Heart left ventricle (tissue), 16 donors: ENCODE measurements at regions not wholly inside any gene's neighbourhood (a gene's known extent, or its start where the extent isn't known, plus 50 kb on each side); places are given as distances from the start of the nearest gene placed in this dataset.

Experiments used
- ATAC-seq, 4 donors: fragments of 200-7000 bp; cut with Tn5 transposase; one replicate each; pipeline ENCODE4 v1.9.1; 2020 to 2022; ENCODE audit warnings: moderate library complexity in 4 of 4, mild to moderate bottlenecking in 3 of 4, moderate number of reproducible peaks in 1 of 4
- DNase-seq, 5 donors: peaks; one replicate each; pipeline ENCODE4 v3.0.0-alpha.2; 2020
- H3K27ac ChIP-seq, 12 donors: fragments of 200-600 bp; sonication (generic) in 4 of 12; one replicate each; pipeline versions ENCODE4 v1.5.0 to v1.8.0; 2016 to 2022; ENCODE audit warnings: mild to moderate bottlenecking in 2 of 12
- H3K27me3 ChIP-seq, 9 donors: fragments of 200-600 bp; sonication (generic) in 2 of 9; one replicate each; pipeline versions ENCODE4 v1.5.1 to v1.8.0; 2016 to 2022; ENCODE audit warnings: mild to moderate bottlenecking in 3 of 9
- H3K36me3 ChIP-seq, 9 donors: fragments of 200-600 bp; sonication (generic) in 2 of 9; one replicate each; pipeline versions ENCODE4 v1.5.0 to v1.8.0; 2018 to 2022; ENCODE audit warnings: mild to moderate bottlenecking in 2 of 9
- H3K4me1 ChIP-seq, 12 donors: fragments of 200-600 bp; sonication (generic) in 4 of 12; one replicate each; pipeline versions ENCODE4 v1.5.0 to v1.8.0; 2016 to 2022; ENCODE audit warnings: mild to moderate bottlenecking in 3 of 12
- H3K4me3 ChIP-seq, 12 donors: fragments of 200-600 bp; sonication (generic) in 4 of 12; one replicate each; pipeline versions ENCODE4 v1.5.0 to v1.8.0; 2017 to 2022; ENCODE audit warnings: mild to moderate bottlenecking in 9 of 12, moderate library complexity in 4 of 12
- H3K9me3 ChIP-seq, 12 donors: fragments of 200-600 bp; sonication (generic) in 4 of 12; one replicate each; pipeline versions ENCODE4 v1.5.0 to v1.8.0; 2016 to 2022; ENCODE audit warnings: mild to moderate bottlenecking in 1 of 12
- CTCF ChIP-seq, 12 donors: fragments of 200-600 bp; sonication (generic) in 4 of 12; IDR thresholded peaks; one replicate each; pipeline versions ENCODE4 v1.5.0 to v1.8.0; 2018 to 2022; ENCODE audit warnings: antibody characterized with exemption in 12 of 12, mild to moderate bottlenecking in 5 of 12
- POLR2A ChIP-seq, 2 donors: fragments of 450-650 bp; IDR thresholded peaks; one replicate each; pipeline ENCODE4 v1.6.1; 2017; ENCODE audit warnings: antibody characterized with exemption in 2 of 2, mild to moderate bottlenecking in 2 of 2, moderate library complexity in 2 of 2
- WGBS, 4 donors: extraction: QIAGEN DNeasy Blood & Tissue Kit in 2 of 4; methylation state at CpG; one replicate each; pipeline versions ENCODE4 v1.1.5 to v1.1.7; 2013 to 2018; 5-methylcytosine and 5-hydroxymethylcytosine counted together
- intact Hi-C, 10 donors: fragments of 100-400 bp; cut with DNase I; formaldehyde crosslinking; loops; one replicate each; pipeline versions ENCODE4 v1.11.1 to v1.14.2; 2022
- donor health status: ischemic (EF 13 %, LVEDD 7.1; RV severe dilation, severe dysfunction).
- donor health status: healthy with polysubstance abuse.
- donor health status: DM: no; HTN: yes; CAD: no.
- donor health status: DM: no; HTN: no; CAD: no.
- donor health status: ischemic (EF 25% LVEDD 6.9; RV normal size, moderate dysfunction).
- donor health status: ischemic (EF 25% LVEDD 5.7; RV mildly dilated, moderate dysfunction).
- donor health status: healthy.
- donor health status: DM: yes; HTN: yes; CAD: no.
- donor health status: ischemic (EF 35%, LVEDD 5.7; RV mildly dilated, moderate dysfunction).
- donor health status: nonischemic (EF 11% LVEDD 7.7; RV severe dilation, severe dysfunction).
- donor health status: DM: yes; HTN: yes; CAD: no.
- donor health status: PGD.
- donor health status: ischemic (EF 29% LVEDD 5.4; RV normal size, mild dysfunction).
- donor health status: nonischemic (EF 23%, LVEDD 6.1; RV moderate dilation, normal function).

- peaks cover 0 to 13% (median 0%) of the 10 kb centered on the region in 12 donors for H3K4me1 ChIP-seq
- WGBS, 4 donors: 52 to 59% (median 56%) methylated on average over 2 of the region's 2 CpGs
- intact Hi-C loops: no loop called here
Measured at GRCh38 chr3:79542-79941, 117.0 kb upstream of the CHL1 start.

GRCh38 chr3:82508-82907, 114.1 kb upstream of the CHL1 start:
- Histone ChIP-seq H3K4me3 (no peak overlapping the region), H3K36me3 (no peaks in the 10 kb centered on the region), H3K27ac (no peak overlapping the region), H3K27me3 (no peaks in the 10 kb centered on the region), H3K9me3 (peaks cover 0 to 11% (median 0%) of the 10 kb centered on the region in 12 donors), H3K4me1 (peaks cover 0 to 4% (median 0%) of the 10 kb centered on the region in 12 donors)
- no peak for TF ChIP-seq POLR2A (IDR thresholded peaks at IDR 0.05)
- intact Hi-C loops: no loop called here
- ATAC-seq (no peak), DNase-seq (no peak)
- 47 to 63% (median 59%) methylated on average over 2 of the region's 2 CpGs for WGBS, 4 donors

More at GRCh38 chr3:79542-79941, 117.0 kb upstream of the CHL1 start:
- H3K9me3 ChIP-seq: peaks cover 0 to 11% (median 0%) of the 10 kb centered on the region in 12 donors
- H3K27me3 ChIP-seq: no peaks in the 10 kb centered on the region
- no peak for ATAC-seq
- no peak overlapping the region for H3K4me3 ChIP-seq
- H3K36me3 ChIP-seq: no peaks in the 10 kb centered on the region
- DNase-seq: no peak
- H3K27ac ChIP-seq: no peak overlapping the region
- no peak for TF ChIP-seq POLR2A (IDR thresholded peaks at IDR 0.05)
- no peak for TF ChIP-seq CTCF (IDR thresholded peaks at IDR 0.05)

GRCh38 chr3:83096-83495, 113.5 kb upstream of the CHL1 start:
- H3K9me3 ChIP-seq: peaks cover 0 to 11% (median 0%) of the 10 kb centered on the region in 12 donors
- intact Hi-C loops: no loop called here
- H3K27ac ChIP-seq: no peak overlapping the region
- ATAC-seq: no peak
- H3K36me3 ChIP-seq: no peaks in the 10 kb centered on the region
- WGBS, 4 donors: 84 to 91% (median 88%) methylated on average over 2 of the region's 2 CpGs
- H3K27me3 ChIP-seq: no peaks in the 10 kb centered on the region
- no peak overlapping the region for H3K4me3 ChIP-seq
- DNase-seq: no peak
- TF ChIP-seq CTCF (IDR thresholded peaks at IDR 0.05) (no peak), POLR2A (IDR thresholded peaks at IDR 0.05) (no peak)
- peaks cover 0 to 4% (median 0%) of the 10 kb centered on the region in 12 donors for H3K4me1 ChIP-seq

- Histone ChIP-seq H3K27me3 (no peaks in the 10 kb centered on the region), H3K36me3 (no peaks in the 10 kb centered on the region), H3K4me3 (no peak overlapping the region), H3K4me1 (no peaks in the 10 kb centered on the region), H3K27ac (no peak overlapping the region), H3K9me3 (peaks cover 0 to 7% (median 0%) of the 10 kb centered on the region in 12 donors)
- ATAC-seq (no peak), DNase-seq (no peak)
- WGBS, 4 donors: 68 to 87% (median 75%) methylated on average over 2 of the region's 2 CpGs
- TF ChIP-seq POLR2A (IDR thresholded peaks at IDR 0.05) (no peak), CTCF (IDR thresholded peaks at IDR 0.05) (no peak)
- intact Hi-C loops: no loop called here
Measured at GRCh38 chr3:85180-85579, 111.4 kb upstream of the CHL1 start.

- TF ChIP-seq CTCF (IDR thresholded peaks at IDR 0.05): no peak
- TF ChIP-seq POLR2A (IDR thresholded peaks at IDR 0.05): no peak
- DNase-seq: no peak
- Histone ChIP-seq H3K36me3 (no peaks in the 10 kb centered on the region), H3K9me3 (no peaks in the 10 kb centered on the region), H3K27ac (no peak overlapping the region), H3K4me3 (no peak overlapping the region), H3K4me1 (no peaks in the 10 kb centered on the region), H3K27me3 (no peaks in the 10 kb centered on the region)
- WGBS, 4 donors: 51 to 62% (median 54%) methylated on average over 1 of the region's 1 CpG
- ATAC-seq: no peak
- intact Hi-C loops: no loop called here
Measured at GRCh38 chr3:88267-88666, 108.3 kb upstream of the CHL1 start.
